ENCODE measurements at regions not wholly inside any gene's neighbourhood (a gene's known extent, or its start where the extent isn't known, plus 50 kb on each side); places are given as distances from the start of the nearest gene placed in this dataset.

GRCh38 chr11:128271401-128271800, 316.0 kb downstream of the ETS1 start:
- TF ChIP-seq CTCF (conservative IDR thresholded peaks at IDR 0.05; ENCODE audit: low read length) = no peak
- TF ChIP-seq EZH2phosphoT487 (IDR thresholded peaks at IDR 0.05; ENCODE audit: borderline replicate concordance, low read depth, low read length) = no peak
